ENCODE measurements at regions not wholly inside any gene's neighbourhood (a gene's known extent, or its start where the extent isn't known, plus 50 kb on each side); places are given as distances from the start of the nearest gene placed in this dataset.

DNA sequence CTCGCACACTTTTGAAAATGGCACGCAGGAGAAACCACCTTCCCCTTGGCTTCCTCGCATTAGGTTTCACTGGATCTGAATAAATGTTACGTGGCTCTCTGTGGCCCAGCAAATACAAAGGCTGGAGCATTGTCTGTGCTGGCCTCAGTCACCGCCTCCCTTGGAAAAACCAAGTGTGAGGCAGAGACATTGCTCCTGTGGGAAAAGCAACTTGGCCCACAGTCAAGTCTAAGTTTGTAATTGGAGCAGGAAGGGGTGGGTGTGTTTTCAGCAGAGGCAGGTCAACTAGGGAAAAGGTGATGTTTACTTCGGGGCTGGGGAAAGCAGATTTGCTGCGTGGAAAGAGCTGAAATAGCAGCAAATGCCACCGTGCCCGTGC lies 101.6 kb downstream of the IRS2 start:
- no peaks in the 10 kb centered on the region for H3K9me3 ChIP-seq (replicated peaks; ENCODE audit: control insufficient read depth, insufficient read depth, low read length)
- ChIA-PET SMC1A (ENCODE audit: uncharacterized antibody, unreplicated experiment) (interaction anchor here (1.2 kb wide), 2 partner anchors 105 to 114 kb away, joined by 3 read pairs; no protein-coding TSS in a partner anchor), CTCF (no interaction called here), POLR2A (no interaction called here), RAD21 (ENCODE audit: unreplicated experiment) (no interaction called here)
- no peak overlapping the region for H3K4me2 ChIP-seq (ENCODE audit: control insufficient read depth, insufficient read depth)
- no peak for FAIRE-seq
- H3K36me3 ChIP-seq (ENCODE audit: control insufficient read depth in 2 of 2, insufficient read depth in 2 of 2, low read length in 1 of 2), result no peaks in the 10 kb centered on the region
- 27% methylated on average over 9 of the region's 9 CpGs for WGBS (ENCODE audit: insufficient coverage, insufficient replicate concordance, low lambda C conversion rate, missing lambda C conversion rate)
- H3K4me1 ChIP-seq (ENCODE audit: control insufficient read depth, insufficient read depth, low read length), result no peaks in the 10 kb centered on the region
- intact Hi-C loops (cut with micrococcal nuclease; ENCODE audit: unreplicated experiment), result no loop called here
- no peak overlapping the region for H3K4me3 ChIP-seq
- BruUV-seq (replicated peaks), result no TSS peak
- TF ChIP-seq DPF2 (IDR thresholded peaks at IDR 0.05), result no peak
- TF ChIP-seq BCL11A (IDR thresholded peaks at IDR 0.05; ENCODE audit: low read depth, low read length), result no peak
- in situ Hi-C loops (cut with MboI), result no loop called here
- no peak overlapping the region for H3K27ac ChIP-seq (ENCODE audit: control insufficient read depth, insufficient read depth)
- ATAC-seq, result no peak
- no peaks in the 10 kb centered on the region for H3K27me3 ChIP-seq (replicated peaks in 1 of 2; ENCODE audit: control insufficient read depth in 2 of 2, insufficient read depth in 2 of 2, low read length in 1 of 2)
- no peaks in the 10 kb centered on the region for H3K79me2 ChIP-seq (ENCODE audit: control insufficient read depth, insufficient read depth, low read length)
- no peaks in the 10 kb centered on the region for H4K20me1 ChIP-seq (ENCODE audit: control insufficient read depth, insufficient read depth)
- H3K9ac ChIP-seq (ENCODE audit: control insufficient read depth, insufficient read depth, low read length), result no peak overlapping the region
- no peak for DNase-seq (ENCODE audit: low read depth, low spot score)
- no peak overlapping the region for H2AFZ ChIP-seq (ENCODE audit: control insufficient read depth, low read depth, low read length)

DNA sequence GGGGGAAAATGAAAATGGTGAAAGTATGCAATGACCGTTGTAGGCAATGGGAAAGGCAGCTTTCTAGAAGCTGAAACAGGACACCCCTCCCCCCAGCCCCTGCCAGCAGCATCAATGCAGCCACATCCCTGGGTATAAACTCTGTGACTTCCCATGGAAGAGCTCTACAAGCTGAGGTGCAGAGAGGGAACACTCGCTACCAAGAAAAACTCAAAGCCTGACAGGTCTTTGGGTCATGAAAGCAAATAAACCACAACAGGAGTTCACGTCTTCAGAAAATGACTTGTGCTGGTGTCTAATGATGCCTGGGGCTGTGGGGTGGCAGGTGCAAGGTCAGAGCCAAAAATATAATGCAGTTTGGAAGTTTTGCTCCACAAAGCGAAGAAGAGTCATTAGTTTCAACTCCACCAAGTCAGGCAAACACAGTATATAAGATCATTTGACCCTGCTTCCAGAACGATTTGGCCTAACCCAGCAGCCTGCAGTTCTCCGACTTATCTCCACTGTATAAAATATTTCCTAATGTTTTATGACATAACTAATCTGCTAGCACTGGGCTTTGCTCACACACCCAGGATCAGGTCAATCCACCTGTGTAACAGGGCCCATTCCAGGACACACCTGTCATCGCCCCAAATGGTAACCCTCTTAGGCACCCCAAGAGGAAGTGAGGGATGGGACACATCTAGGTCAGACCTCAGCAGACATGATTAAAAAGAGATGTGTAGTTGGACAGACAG lies 102.1 kb downstream of the IRS2 start:
- no peaks in the 10 kb centered on the region for H4K20me1 ChIP-seq (ENCODE audit: control insufficient read depth, insufficient read depth)
- no peak overlapping the region for H3K27ac ChIP-seq (ENCODE audit: control insufficient read depth, insufficient read depth)
- BruUV-seq (replicated peaks), result no TSS peak
- no peak for TF ChIP-seq NFYA (IDR thresholded peaks at IDR 0.05; ENCODE audit: borderline replicate concordance, low read depth, low read length)
- TF ChIP-seq ZNF384 (IDR thresholded peaks at IDR 0.05; ENCODE audit: borderline replicate concordance, low read depth, low read length), result no peak
- TF ChIP-seq RBBP5 (conservative IDR thresholded peaks at IDR 0.05), result no peak
- TF ChIP-seq, protein P1, sequence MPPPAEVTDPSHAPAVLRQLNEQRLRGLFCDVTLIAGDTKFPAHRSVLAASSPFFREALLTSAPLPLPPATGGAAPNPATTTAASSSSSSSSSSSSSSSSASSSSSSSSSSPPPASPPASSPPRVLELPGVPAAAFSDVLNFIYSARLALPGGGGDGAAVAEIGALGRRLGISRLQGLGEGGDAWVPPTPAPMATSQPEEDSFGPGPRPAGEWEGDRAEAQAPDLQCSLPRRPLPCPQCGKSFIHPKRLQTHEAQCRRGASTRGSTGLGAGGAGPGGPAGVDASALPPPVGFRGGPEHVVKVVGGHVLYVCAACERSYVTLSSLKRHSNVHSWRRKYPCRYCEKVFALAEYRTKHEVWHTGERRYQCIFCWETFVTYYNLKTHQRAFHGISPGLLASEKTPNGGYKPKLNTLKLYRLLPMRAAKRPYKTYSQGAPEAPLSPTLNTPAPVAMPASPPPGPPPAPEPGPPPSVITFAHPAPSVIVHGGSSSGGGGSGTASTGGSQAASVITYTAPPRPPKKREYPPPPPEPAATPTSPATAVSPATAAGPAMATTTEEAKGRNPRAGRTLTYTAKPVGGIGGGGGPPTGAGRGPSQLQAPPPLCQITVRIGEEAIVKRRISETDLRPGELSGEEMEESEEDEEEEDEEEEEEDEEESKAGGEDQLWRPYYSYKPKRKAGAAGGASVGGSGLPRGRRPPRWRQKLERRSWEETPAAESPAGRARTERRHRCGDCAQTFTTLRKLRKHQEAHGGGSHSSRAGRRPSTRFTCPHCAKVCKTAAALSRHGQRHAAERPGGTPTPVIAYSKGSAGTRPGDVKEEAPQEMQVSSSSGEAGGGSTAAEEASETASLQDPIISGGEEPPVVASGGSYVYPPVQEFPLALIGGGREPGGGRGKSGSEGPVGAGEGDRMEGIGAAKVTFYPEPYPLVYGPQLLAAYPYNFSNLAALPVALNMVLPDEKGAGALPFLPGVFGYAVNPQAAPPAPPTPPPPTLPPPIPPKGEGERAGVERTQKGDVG (CRISPR knock-in tag; IDR thresholded peaks at IDR 0.05), result no peak
- no peak for TF ChIP-seq ZSCAN29 (IDR thresholded peaks at IDR 0.05)
- no peak for TF ChIP-seq KLF5 (IDR thresholded peaks at IDR 0.05; ENCODE audit: partially characterized antibody)
- no peak for TF ChIP-seq IKZF1 (conservative IDR thresholded peaks at IDR 0.05)
- TF ChIP-seq JUND (IDR thresholded peaks at IDR 0.05; ENCODE audit: low read depth, low read length), result no peak
- TF ChIP-seq, protein P2, sequence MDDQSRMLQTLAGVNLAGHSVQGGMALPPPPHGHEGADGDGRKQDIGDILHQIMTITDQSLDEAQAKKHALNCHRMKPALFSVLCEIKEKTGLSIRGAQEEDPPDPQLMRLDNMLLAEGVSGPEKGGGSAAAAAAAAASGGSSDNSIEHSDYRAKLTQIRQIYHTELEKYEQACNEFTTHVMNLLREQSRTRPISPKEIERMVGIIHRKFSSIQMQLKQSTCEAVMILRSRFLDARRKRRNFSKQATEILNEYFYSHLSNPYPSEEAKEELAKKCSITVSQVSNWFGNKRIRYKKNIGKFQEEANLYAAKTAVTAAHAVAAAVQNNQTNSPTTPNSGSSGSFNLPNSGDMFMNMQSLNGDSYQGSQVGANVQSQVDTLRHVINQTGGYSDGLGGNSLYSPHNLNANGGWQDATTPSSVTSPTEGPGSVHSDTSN (IDR thresholded peaks at IDR 0.05; ENCODE audit: insufficient replicate concordance, low read depth, low read length), result no peak
- TF ChIP-seq NFYB (IDR thresholded peaks at IDR 0.05; ENCODE audit: insufficient read depth, low read depth, low read length), result no peak
- TF ChIP-seq TARDBP (IDR thresholded peaks at IDR 0.05; ENCODE audit: borderline replicate concordance), result no peak
- WGBS (ENCODE audit: insufficient coverage, insufficient replicate concordance, low lambda C conversion rate, missing lambda C conversion rate), result 29% methylated on average over 7 of the region's 7 CpGs
- RAD21 ChIA-PET (ENCODE audit: unreplicated experiment), result no interaction called here
- no peaks in the 10 kb centered on the region for H3K79me2 ChIP-seq (ENCODE audit: control insufficient read depth, insufficient read depth, low read length)
- no peak for FAIRE-seq
- H3K27me3 ChIP-seq (replicated peaks in 1 of 2; ENCODE audit: control insufficient read depth in 2 of 2, insufficient read depth in 2 of 2, low read length in 1 of 2), result no peaks in the 10 kb centered on the region
- ATAC-seq, result no peak
- CTCF ChIA-PET, result no interaction called here
- POLR2A ChIA-PET, result no interaction called here
- H3K4me2 ChIP-seq (ENCODE audit: control insufficient read depth, insufficient read depth), result no peak overlapping the region
- intact Hi-C loops (cut with micrococcal nuclease; ENCODE audit: unreplicated experiment), result no loop called here
- in situ Hi-C loops (cut with MboI), result no loop called here
- H3K9me3 ChIP-seq (replicated peaks; ENCODE audit: control insufficient read depth, insufficient read depth, low read length), result no peaks in the 10 kb centered on the region
- no peak for DNase-seq (ENCODE audit: low read depth, low spot score)
- no peaks in the 10 kb centered on the region for H3K4me1 ChIP-seq (ENCODE audit: control insufficient read depth, insufficient read depth, low read length)
- no peak overlapping the region for H3K9ac ChIP-seq (ENCODE audit: control insufficient read depth, insufficient read depth, low read length)
- SMC1A ChIA-PET (ENCODE audit: uncharacterized antibody, unreplicated experiment), result no interaction called here
- no peak overlapping the region for H2AFZ ChIP-seq (ENCODE audit: control insufficient read depth, low read depth, low read length)
- H3K36me3 ChIP-seq (ENCODE audit: control insufficient read depth in 2 of 2, insufficient read depth in 2 of 2, low read length in 1 of 2), result no peaks in the 10 kb centered on the region
- H3K4me3 ChIP-seq, result no peak overlapping the region

Measured in GM12878 (cell line).